Activated naive CD4-positive, alpha-beta T cell treated with Interleukin-2 at 50 U/mL for 16 hours (primary cell): ENCODE measurements at regions not wholly inside any gene's neighbourhood (a gene's known extent, or its start where the extent isn't known, plus 50 kb on each side); places are given as distances from the start of the nearest gene placed in this dataset.
"Not testable (repeated sequence)": the region's sequence is repeated elsewhere in the genome, so short reads cannot be mapped to it uniquely, and the experiment has no call there.

ENCODE experiments used
- DNase-seq: peaks from one replicate; pipeline ENCODE4 v3.0.0-alpha.2; 2020

DNA sequence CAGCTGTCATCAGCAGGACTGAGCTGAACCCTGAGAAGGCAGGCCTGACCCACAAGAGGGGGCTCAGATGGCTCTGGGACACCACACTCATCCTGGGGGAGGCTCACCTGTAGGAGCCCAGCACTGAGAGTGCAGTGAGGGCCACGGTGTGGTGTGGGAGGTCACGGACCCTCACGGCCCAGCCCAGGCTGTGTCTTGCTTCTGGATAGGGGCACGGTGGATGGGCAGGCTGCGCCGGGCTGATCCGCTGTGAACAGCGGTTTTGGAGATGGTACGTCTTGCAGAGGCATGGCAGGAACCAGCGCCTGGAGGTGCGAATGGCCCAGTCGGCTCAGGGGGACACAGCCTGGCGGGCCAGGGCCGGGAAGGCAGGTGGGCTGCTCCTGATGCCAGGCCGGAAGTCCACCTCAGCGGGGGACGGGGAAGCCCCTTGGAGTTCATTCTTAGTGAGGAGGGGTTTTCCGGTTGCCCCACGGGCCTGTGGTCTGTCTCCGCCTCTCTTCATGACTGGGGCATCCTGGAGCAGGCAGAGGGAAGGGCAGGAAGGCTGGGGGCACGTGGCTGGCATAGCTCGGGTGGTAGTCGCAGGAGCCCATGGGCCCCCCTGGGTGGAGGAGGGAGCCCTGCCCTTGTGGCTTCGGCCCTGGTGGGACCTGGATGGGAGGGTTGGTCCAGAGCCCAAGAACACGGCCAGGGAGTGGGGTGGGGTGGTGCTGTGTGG is 112.5 kb downstream of the UNCX start:
- DNase-seq = no peak

DNA sequence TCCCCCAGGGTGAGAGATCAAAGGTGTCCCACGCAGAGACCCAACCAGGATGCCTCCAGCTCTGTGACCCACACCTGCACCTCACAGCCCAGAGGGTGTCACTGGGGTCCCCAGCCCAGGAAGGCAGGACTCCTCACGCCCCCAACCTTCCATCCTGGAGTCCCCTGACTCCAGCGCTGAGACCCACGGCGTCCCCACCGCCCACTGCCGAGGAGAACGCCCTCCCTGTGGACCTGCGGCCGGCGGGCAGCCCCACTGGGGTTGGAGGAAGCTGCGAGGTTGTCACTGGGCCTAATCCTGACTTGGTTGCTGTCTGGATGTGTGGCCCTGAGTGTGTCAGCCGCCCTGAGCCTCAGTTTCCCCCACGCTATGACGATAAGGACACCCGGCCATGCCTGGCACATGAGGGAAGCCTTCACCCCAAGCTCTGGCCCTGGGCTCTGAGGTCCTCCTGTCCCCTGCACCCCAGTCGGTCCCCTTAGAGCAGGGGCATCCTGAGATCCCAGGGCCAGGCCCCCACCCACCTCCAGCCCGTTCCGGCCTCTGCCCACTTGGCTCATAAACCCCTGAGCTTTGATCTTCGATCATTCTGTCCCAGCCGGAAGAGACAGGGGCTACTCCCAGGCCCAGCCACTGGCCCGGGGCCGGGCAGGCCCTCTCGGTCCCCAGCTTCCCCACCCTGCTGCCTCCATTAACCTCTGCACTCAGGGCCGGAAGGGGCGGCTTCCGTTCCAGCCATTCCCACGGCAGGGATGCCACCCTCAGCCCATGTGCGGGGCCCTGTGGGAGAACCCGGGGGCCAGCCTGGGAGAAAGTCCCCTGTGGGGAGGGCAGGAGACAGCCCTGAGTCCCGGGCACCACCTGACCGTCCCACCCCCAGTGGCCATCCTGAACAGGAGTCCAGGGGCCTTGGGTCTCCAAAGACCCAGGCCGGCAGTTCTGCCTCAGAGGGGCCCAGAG is 113.2 kb downstream of the MICALL2 start:
- no peak for DNase-seq

DNA sequence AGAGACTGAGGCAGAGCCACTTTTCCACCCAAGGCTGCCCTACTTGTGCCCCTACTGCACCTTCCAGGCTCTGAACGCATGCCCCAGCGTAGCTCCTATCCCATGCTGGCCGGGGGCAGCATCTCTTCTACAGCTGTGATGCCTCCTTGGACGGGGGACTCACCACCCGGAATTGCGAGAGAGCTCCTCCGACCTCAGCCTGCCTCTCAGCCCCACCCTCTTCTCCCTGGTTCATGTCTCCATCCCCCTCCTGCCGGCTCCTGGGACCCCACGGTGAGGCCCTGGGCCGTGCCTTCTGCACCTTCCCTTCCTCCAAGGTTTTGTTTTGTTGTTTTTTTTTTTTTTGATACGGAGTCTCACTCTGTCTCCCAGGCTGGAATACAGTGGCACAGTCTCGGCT is 112.4 kb downstream of the MICALL2 start:
- DNase-seq = no peak

- no peak for DNase-seq
Measured at GRCh38 chr7:1348096-1348822, 111.0 kb downstream of the MICALL2 start.

- no peak for DNase-seq
Measured at GRCh38 chr7:1348823-1349335, 110.4 kb downstream of the MICALL2 start.

DNA sequence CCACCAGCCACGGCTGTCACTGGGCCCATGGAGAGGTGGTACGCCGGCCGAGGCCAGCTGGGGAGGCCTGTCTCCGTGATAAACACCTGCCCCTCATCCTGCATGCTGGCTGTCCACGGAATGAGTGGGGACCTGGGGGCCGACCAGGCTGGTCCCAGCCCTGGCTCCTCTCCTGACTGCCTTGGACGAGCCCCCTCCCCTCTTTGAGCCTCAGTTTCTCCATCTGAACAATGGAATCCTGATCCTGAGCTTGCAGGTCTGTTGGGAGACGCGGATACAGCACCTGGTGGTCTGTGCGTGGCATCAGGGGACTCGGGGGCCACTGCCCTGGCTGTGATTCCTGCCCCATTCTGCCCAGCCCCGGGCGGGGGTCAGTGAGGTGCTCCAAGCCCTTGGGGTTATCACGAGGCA is 109.9 kb downstream of the MICALL2 start:
- DNase-seq = no peak

- DNase-seq = no peak
Measured at GRCh38 chr7:1351881-1352625, 107.2 kb downstream of the MICALL2 start.

- no peak for DNase-seq
Measured at GRCh38 chr7:1352656-1353271, 106.5 kb downstream of the MICALL2 start.

DNA sequence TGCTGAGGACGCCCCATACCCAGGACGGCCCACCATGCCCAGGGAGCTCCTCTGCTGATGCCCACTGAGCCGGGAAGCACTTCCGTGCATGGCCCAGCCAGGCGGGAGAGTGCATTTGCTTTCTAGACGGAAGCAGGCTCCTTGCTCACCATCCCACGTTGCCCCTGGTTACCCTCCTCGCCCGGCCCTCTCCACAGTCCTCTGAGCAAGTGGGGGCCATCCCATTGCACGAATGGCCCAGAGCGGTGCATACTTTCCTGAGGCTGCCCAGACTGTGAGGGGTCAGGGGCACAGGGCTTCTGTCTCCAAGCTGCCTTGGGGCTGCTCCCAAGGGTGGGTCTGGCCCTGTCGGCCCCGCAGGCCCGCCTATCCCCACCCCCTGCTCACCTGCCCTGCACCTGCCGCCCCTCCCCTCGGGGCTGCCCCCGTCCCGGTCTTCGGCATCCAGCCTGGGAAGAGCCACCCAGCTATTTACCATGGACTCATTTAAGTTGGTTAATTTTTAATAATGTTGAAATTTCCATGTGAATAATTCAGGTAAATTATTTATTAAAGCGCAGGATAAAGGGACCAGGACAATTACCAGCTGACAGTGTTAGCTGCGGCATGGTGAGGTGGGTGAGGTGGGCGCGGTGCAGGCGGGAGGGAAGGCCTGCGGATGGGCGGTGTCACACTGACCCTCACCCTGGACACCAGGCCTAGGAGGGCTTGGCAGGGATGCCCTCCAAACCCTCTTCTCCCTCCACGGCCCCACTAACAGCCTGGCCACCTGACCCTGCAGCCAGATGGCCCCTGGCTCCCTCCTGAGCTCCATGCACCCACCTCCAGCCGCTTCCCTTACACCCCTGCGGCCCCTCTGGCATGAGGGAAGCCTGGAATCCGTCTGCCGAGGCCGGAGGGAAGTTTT is 104.4 kb downstream of the MICALL2 start:
- DNase-seq = no peak

DNA sequence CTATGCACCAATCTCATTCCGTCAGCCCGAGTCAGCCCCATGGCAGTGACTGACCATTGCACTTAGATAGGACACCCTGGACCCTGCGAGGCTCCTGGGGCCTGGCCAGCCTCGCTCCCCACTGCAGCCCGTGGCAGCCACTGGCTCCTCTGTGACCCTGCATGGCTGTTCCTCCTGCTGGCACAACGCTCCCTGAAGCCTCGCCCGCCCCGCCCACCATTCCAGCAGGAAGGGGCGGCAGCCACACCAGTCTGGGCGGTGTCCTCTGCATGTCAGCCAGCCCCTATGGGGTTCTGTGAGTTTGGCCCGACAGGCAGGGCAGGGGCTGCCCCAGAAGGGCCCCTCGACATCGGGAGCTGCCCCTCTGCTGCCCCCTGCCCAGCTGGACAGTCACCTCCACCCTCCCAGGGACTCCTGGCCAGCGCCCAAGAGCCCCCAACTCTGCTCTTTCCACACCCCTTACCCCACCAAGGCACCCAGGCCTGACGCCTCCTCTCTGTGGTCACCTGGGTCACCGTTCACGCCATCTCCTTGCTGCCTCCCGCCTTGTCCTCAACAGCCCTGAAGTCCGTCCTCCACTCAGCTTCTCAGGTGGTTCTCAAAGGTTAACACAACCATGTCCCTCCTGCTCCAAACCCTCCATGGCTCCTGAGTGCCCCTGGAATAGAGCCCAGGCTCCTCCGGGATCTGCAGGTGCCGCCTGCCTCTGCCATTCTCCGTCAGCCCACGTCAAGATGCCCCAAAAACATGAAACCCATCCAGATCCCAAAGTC is 103.5 kb downstream of the MICALL2 start:
- DNase-seq = no peak

DNA sequence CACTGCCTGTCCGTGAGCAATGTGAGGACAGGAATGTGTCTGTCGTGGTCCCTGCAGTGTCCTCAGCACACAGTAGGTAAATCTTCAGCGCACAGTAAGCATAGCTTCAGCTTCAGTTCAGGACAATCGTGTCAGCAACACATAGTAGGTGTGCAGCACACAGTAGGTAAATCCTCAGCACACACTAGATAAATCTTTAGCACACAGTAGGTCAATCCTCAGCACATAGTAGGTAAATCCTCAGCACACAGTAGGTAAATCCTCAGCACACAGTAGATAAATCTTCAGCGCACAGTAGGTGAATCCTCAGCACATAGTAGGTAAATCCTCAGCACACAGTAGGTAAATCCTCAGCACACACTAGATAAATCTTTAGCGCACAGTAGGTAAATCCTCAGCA is 102.4 kb downstream of the MICALL2 start:
- DNase-seq = not testable (repeated sequence)

- not testable (repeated sequence) for DNase-seq
Measured at GRCh38 chr7:1357260-1357600, 102.0 kb downstream of the MICALL2 start.

GRCh38 chr7:1357601-1358271 is 101.5 kb downstream of the MICALL2 start:
- DNase-seq = peak; percentile 18

DNA sequence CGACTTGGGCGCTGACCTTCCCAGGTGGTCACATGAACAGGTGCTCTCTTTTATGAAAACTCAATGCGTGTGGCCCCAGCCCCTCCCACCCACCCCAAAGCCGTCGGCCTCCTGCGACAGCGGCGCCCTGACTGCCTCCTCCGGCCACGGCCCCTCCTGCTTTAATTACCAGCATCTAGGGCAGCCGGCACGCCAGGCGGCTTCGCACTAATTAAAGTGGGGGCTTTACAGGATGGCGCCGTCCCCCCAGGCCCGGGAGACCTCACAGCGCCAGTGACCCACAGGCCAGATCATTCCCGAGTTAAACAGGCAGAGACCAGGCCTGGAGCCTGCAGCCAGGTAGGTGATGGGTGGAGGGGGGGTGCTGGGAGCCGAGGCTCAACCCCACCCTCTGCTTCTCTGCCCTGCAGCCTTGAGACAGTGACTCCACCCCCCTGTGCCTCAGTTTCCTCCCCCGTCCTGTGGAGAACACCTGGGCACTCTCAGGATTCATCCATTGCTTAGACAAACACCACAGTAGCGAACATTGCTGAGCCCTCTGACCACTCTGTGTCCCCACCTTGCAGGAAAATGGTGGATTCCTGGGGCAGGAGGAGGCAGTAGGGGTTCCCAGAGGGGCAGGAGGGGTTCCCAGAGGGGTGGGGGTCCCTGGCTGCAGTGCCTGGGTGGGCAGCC is 100.8 kb downstream of the MICALL2 start:
- DNase-seq = no peak

DNA sequence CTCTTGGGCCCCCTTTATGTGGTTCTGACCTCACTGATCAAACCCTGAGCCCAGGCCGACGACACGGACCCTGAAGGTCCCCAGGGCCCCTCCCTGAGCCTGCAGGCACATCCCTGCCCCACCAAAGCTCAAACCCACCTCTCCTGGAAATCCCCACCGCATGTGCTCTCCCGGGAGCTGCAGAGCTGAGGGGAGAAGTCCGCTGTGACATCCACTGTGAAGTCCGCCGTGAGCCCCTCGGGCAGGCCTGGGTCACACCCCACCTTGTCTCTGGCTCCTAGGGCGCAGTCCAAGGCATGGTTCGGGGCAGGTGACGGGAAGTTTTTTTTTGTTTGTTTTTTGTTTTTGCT is 100.2 kb downstream of the MICALL2 start:
- DNase-seq = no peak

DNA sequence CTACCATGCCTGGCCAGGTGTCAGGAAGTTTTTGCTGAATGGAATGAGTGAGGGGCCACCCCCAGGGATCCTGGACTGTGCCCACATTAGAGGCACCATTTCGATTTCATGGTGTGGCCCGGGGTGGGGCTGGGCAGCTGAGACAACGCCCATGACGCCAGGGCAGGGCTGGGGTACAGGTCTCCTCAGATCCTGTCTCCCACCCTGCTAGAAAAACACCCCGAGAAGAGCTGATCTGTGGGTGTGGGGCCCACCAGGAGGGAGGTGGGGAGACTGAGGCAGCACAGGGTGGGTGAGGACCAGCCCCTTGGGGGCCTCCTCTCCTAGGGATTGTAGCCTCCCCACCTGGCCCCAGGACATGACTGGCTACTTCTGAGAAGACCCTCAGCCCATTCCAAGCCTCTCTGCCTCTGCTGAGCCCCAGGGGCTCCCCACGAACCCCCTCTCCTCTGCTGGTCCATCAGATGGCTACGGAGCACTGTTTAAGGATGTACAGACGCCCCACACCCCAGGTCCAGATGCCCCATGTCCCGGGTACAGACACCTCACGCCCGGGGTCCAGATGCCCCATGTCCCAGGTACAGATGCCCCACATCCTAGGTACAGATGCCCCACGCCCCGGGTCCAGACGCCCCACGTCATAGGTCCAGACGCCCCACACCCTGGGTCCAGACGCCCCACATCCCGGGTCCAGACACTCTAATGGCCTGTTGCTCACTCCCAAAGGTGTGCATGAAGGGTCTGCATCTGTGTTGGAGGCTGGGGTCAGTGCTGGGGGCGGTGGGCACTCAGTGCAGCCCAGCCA is 99.4 kb downstream of the MICALL2 start:
- DNase-seq = no peak

GRCh38 chr7:1360521-1360971 is 98.7 kb downstream of the MICALL2 start:
- DNase-seq = no peak
